Adipocyte (in vitro differentiated cells): ENCODE measurements at regions not wholly inside any gene's neighbourhood (a gene's known extent, or its start where the extent isn't known, plus 50 kb on each side); places are given as distances from the start of the nearest gene placed in this dataset.

Experiments used
- DNase-seq: peaks from one replicate; pipeline ENCODE4 v3.0.0-alpha.2; 2015; ENCODE audit warnings: low read depth
- H3K27me3 ChIP-seq: replicated peaks from 2 replicates; pipeline ENCODE4 v1.7.0; 2013; ENCODE audit warnings: mild to moderate bottlenecking, low read length, moderate library complexity; ENCODE audit not compliant: control insufficient read depth, insufficient read depth
- H3K36me3 ChIP-seq: 2 replicates; pipeline ENCODE4 v1.7.0; 2013; ENCODE audit warnings: low read length, mild to moderate bottlenecking, moderate library complexity; ENCODE audit not compliant: control insufficient read depth, insufficient read depth, severe bottlenecking
- H3K4me1 ChIP-seq: 2 replicates; pipeline ENCODE4 v1.7.0; 2013; ENCODE audit warnings: mild to moderate bottlenecking, low read length, moderate library complexity; ENCODE audit not compliant: control insufficient read depth, insufficient read depth
- H3K4me3 ChIP-seq: 2 replicates; pipeline ENCODE4 v1.7.0; 2013; ENCODE audit warnings: mild to moderate bottlenecking, low read length, moderate library complexity
- H3K9ac ChIP-seq: 2 replicates; pipeline ENCODE4 v1.7.0; 2013; ENCODE audit warnings: mild to moderate bottlenecking, low read length, moderate library complexity
- H3K9me3 ChIP-seq: 2 replicates; pipeline ENCODE4 v1.7.0; 2013; ENCODE audit warnings: mild to moderate bottlenecking, low read length, moderate library complexity; ENCODE audit not compliant: control insufficient read depth

DNA sequence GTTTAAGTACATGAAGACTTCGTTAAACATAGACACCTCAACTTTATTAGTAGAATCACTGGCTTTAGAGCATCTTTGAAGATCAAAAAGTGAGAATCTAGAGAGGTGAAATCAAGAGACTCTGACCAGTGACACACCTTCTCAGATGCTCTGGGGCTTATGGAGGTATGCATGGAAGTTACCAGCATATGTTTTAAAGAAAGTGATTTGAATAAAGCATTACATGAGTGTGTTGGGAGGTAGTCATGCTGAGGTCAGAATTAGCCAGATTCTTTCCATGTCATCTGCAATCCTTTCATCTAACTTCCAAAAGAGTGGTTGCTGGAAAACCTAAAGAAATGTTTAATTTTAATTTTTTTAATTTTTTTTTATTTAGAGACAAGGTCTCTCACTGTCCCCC, 658.0 kb upstream of the GOLIM4 start:
- H3K4me3 ChIP-seq = no peak overlapping the region
- H3K9ac ChIP-seq = no peak overlapping the region
- H3K36me3 ChIP-seq = no peaks in the 10 kb centered on the region
- no peaks in the 10 kb centered on the region for H3K9me3 ChIP-seq
- no peaks in the 10 kb centered on the region for H3K4me1 ChIP-seq
- DNase-seq = no peak
- H3K27me3 ChIP-seq = no peaks in the 10 kb centered on the region

DNA sequence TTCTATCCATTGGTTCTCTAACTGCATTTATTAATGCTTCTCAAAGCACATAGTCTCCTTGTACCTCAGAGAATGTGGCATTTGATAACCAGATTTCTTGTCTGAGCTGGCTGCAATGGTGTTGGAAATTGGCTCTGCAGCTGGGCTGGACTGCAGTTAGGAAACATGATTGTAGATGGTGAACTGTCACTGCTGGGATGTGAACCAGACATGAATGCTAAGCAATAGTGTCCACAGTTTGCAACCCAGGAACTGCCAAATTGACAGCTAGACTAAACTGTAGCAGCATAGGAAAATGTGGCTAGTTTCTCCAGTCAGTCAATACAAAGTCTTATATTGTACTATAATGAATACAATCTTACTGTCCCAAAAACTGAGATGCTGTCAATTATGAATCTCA, 656.6 kb upstream of the GOLIM4 start:
- no peak for DNase-seq
- Histone ChIP-seq H3K9me3 (no peaks in the 10 kb centered on the region), H3K36me3 (no peaks in the 10 kb centered on the region), H3K4me3 (no peak overlapping the region), H3K9ac (no peak overlapping the region), H3K4me1 (no peaks in the 10 kb centered on the region), H3K27me3 (no peaks in the 10 kb centered on the region)

DNA sequence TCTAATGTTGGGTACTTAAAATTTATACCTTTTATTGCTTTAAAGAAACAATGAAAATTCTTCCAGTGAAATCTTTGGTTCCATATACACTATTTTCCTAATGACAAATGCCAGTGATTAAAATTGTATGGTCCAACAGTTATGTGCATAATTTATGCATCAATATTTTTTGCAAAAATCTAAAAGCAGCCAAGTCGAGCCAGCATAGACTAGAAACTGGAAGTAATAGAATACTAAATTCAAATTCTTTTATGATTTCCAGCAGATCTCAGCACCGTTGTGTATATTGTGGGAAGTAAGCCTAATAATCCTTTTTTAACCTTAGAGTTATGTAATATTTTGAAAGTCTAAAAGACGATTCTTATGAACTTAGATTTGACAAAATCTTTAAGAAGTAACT, 652.0 kb upstream of the GOLIM4 start:
- Histone ChIP-seq H3K36me3 (no peaks in the 10 kb centered on the region), H3K9ac (no peak overlapping the region), H3K27me3 (no peaks in the 10 kb centered on the region), H3K4me3 (no peak overlapping the region), H3K4me1 (no peaks in the 10 kb centered on the region), H3K9me3 (no peaks in the 10 kb centered on the region)
- no peak for DNase-seq

DNA sequence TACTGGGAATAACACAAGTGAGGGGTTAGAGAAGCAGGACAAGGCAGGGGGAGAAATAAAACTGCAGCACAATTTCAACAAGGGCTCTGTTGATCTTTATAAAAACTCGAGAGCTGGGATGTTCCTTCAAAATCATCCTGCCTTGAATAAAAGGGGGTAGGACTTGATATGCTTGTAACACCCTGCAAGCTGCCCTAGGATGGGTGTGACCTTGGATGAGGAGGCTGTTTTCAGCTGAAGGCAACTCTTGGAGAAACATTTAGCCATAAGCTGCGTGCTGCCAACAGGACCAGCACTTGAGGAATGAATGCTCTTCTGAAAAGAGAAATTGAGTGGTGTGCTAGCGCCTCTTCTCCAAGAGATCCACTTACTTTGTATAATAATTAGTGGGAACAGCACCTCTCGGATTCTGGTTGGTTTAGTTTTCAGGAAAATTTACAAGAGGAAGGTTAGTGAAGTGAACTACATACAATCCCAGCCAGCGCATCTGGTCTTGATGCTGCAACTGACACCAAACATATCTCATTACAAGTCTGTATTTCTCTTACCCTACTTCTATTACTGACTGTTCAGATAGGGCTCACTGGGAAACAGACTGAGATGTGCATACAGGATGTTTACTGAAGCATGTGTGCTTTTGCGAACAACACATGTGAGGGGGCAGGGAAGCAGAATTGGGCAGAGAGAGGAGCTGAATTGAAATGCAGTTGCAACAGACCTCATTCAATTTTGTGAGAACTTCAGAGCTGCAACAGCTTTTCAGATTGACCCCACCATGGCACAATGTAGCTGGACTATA, 643.0 kb upstream of the GOLIM4 start:
- Histone ChIP-seq H3K9ac (no peak overlapping the region), H3K36me3 (no peaks in the 10 kb centered on the region), H3K27me3 (no peaks in the 10 kb centered on the region), H3K9me3 (peaks cover 15% of the 10 kb centered on the region), H3K4me1 (no peaks in the 10 kb centered on the region), H3K4me3 (no peak overlapping the region)
- no peak for DNase-seq

DNA sequence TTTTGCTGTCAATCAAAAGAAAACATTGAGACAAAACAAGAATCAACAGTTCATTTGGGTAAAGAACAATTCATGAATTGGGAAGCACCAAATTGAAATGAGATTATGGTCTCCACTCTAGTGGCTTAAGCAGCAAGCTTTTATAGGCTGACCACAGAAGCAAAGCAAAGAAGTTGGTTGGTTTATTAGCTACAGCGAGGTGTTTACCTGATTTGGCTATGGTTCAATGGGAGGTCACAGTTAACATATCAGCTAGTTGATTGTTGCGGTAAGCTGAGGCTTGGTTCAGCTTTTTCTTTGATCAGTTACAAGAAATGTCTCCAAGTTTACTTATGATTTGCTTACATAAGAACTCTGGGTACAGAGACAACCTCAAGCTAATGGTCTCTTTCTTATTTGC, 640.5 kb upstream of the GOLIM4 start:
- Histone ChIP-seq H3K9ac (no peak overlapping the region), H3K4me1 (no peaks in the 10 kb centered on the region), H3K27me3 (no peaks in the 10 kb centered on the region), H3K4me3 (no peak overlapping the region), H3K36me3 (no peaks in the 10 kb centered on the region), H3K9me3 (peaks cover 15% of the 10 kb centered on the region)
- no peak for DNase-seq

GRCh38 chr3:168730073-168730472, 634.3 kb upstream of the GOLIM4 start:
- Histone ChIP-seq H3K27me3 (no peaks in the 10 kb centered on the region), H3K9me3 (peaks cover 11% of the 10 kb centered on the region), H3K4me1 (no peaks in the 10 kb centered on the region), H3K36me3 (no peaks in the 10 kb centered on the region), H3K9ac (no peak overlapping the region), H3K4me3 (no peak overlapping the region)
- DNase-seq = no peak

- Histone ChIP-seq H3K9me3 (no peaks in the 10 kb centered on the region), H3K4me3 (no peak overlapping the region), H3K9ac (no peak overlapping the region), H3K4me1 (no peaks in the 10 kb centered on the region), H3K36me3 (no peaks in the 10 kb centered on the region), H3K27me3 (no peaks in the 10 kb centered on the region)
- peak; percentile 17 for DNase-seq
These were observed 626.4 kb upstream of the GOLIM4 start for GRCh38 chr3:168722091-168722490.

DNA sequence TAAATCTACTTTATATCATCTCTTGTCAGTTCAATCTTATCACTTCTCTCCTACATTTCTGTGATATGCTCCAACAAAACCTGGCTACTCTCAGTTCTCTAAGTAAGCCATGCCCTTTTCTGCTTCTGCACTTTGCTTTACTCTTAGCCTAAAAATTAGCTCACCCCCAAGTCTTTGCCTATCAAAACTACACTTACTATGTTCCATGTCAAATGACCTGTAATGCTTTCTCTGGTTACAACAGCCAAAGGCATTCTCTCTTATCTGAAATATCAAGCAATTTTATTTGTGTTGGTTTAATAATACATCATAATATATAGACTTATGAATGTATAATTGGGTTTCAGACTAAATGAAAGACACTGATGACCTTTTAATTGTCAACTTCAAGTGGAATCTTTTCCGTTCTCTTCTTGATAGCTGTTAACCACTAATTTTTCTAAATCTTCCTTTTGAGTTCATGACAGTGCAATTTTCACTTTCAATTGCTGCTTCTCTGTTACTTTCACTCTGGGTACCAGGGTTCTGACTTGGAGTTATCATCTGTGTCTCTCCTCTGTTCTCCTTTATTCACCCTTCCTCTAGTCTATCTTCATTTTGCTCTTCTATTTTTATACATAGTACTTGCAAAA, 619.0 kb upstream of the GOLIM4 start:
- no peaks in the 10 kb centered on the region for H3K4me1 ChIP-seq
- DNase-seq = no peak
- H3K27me3 ChIP-seq = no peaks in the 10 kb centered on the region
- H3K36me3 ChIP-seq = no peaks in the 10 kb centered on the region
- H3K9me3 ChIP-seq = no peaks in the 10 kb centered on the region
- no peak overlapping the region for H3K4me3 ChIP-seq
- H3K9ac ChIP-seq = no peak overlapping the region

GRCh38 chr3:168709073-168709472, 613.3 kb upstream of the GOLIM4 start:
- H3K9ac ChIP-seq = no peak overlapping the region
- H3K36me3 ChIP-seq = no peaks in the 10 kb centered on the region
- H3K9me3 ChIP-seq = no peaks in the 10 kb centered on the region
- no peak for DNase-seq
- no peaks in the 10 kb centered on the region for H3K27me3 ChIP-seq
- H3K4me1 ChIP-seq = no peaks in the 10 kb centered on the region
- H3K4me3 ChIP-seq = no peak overlapping the region

- no peak overlapping the region for H3K4me3 ChIP-seq
- DNase-seq = no peak
- no peak overlapping the region for H3K9ac ChIP-seq
- H3K4me1 ChIP-seq = no peaks in the 10 kb centered on the region
- H3K36me3 ChIP-seq = no peaks in the 10 kb centered on the region
- H3K9me3 ChIP-seq = no peaks in the 10 kb centered on the region
- no peaks in the 10 kb centered on the region for H3K27me3 ChIP-seq
These were observed 612.2 kb upstream of the GOLIM4 start for GRCh38 chr3:168707900-168708299.

DNA sequence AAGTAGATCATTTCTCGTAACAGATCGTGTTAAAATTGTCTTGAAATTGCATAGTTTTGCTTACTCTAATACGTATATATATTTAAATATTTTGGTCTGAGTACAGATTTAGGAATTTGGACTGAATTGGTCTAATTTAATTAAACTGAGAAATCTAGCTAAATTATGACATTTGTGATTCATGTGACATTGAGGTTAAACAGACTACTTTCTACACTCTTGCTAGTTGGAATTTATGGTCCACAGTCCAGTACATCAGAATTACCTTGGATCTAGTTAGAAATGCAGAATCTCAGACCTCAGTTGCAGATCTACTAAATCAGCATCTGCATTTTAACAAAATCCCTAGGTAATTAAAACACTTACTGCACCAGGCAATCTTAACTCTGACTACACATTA, 609.7 kb upstream of the GOLIM4 start:
- no peaks in the 10 kb centered on the region for H3K4me1 ChIP-seq
- H3K9ac ChIP-seq = no peak overlapping the region
- no peaks in the 10 kb centered on the region for H3K36me3 ChIP-seq
- no peaks in the 10 kb centered on the region for H3K27me3 ChIP-seq
- H3K9me3 ChIP-seq = no peaks in the 10 kb centered on the region
- no peak overlapping the region for H3K4me3 ChIP-seq
- no peak for DNase-seq

DNA sequence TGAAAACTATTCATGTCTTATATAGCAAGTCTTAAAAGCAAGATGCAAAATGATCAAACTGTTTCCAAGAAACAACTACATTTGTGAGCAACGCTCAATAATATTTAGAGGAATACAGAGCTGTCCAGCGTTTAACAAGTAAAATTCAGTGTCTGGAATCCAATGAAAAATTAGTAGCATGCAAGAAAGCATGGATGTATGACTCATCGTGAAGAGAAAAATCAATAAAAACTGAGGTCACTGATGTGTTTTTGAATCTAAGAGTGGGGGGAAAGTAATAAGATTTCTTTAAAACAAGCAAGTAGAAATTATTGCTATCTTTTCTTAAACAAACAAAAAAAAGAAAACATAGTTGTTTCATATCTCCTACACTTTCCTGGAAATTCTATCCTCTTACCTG, 600.3 kb upstream of the GOLIM4 start:
- no peak for DNase-seq
- H3K9me3 ChIP-seq = no peaks in the 10 kb centered on the region
- H3K4me3 ChIP-seq = no peak overlapping the region
- H3K4me1 ChIP-seq = no peaks in the 10 kb centered on the region
- peaks cover 2% of the 10 kb centered on the region for H3K27me3 ChIP-seq
- H3K36me3 ChIP-seq = no peaks in the 10 kb centered on the region
- no peak overlapping the region for H3K9ac ChIP-seq
